HFFc6 (cell line): ENCODE measurements at regions not wholly inside any gene's neighbourhood (a gene's known extent, or its start where the extent isn't known, plus 50 kb on each side); places are given as distances from the start of the nearest gene placed in this dataset.

ENCODE experiments used
- DNase-seq: peaks from one replicate; pipeline ENCODE4 v3.0.0-alpha.2; 2018
- H3K27ac Mint-ChIP-seq: 2 replicates; pipeline ENCODE4 v1.8.0; 2020; ENCODE audit warnings: mild to moderate bottlenecking, mixed read lengths
- H3K27me3 Mint-ChIP-seq: 2 replicates; pipeline ENCODE4 v1.8.0; 2021; ENCODE audit warnings: mild to moderate bottlenecking, moderate library complexity, mixed read lengths; ENCODE audit not compliant: insufficient read depth
- H3K36me3 Mint-ChIP-seq: 2 replicates; pipeline ENCODE4 v1.8.0; 2021; ENCODE audit warnings: low read depth, mixed read lengths
- H3K4me1 Mint-ChIP-seq: 2 replicates; pipeline ENCODE4 v1.8.0; 2020; ENCODE audit warnings: low read depth, mixed read lengths
- H3K4me3 Mint-ChIP-seq: 2 replicates; pipeline ENCODE4 v1.8.0; 2020; ENCODE audit warnings: mild to moderate bottlenecking, moderate library complexity, mixed read lengths
- H3K9me3 Mint-ChIP-seq: 2 replicates; pipeline ENCODE4 v1.8.0; 2020; ENCODE audit warnings: mild to moderate bottlenecking, mixed read lengths
- CTCF ChIP-seq: fragments of 200-600 bp; sonication (generic); IDR thresholded peaks from 2 replicates; pipeline ENCODE4 v1.5.0; 2021; ENCODE audit warnings: antibody characterized with exemption, mild to moderate bottlenecking

GRCh38 chr9:136596217-136596616 is 50.4 kb upstream of the NOTCH1 start:
- Mint-ChIP-seq H3K27me3 (peaks cover 18% of the 10 kb centered on the region), H3K4me1 (no peaks in the 10 kb centered on the region; the same call in 1 of the 2 replicates), H3K36me3 (peaks cover 5% of the 10 kb centered on the region; the same call in 1 of the 2 replicates), H3K9me3 (peaks cover 7% of the 10 kb centered on the region), H3K27ac (no peak overlapping the region), H3K4me3 (no peak overlapping the region)
- no peak for TF ChIP-seq CTCF
- DNase-seq: no peak

- Mint-ChIP-seq H3K4me3 (no peak overlapping the region), H3K9me3 (peaks cover 2% of the 10 kb centered on the region; the same call in 1 of the 2 replicates), H3K36me3 (peaks cover under 1% of the 10 kb centered on the region; the same call in 1 of the 2 replicates), H3K27me3 (peaks cover 22% of the 10 kb centered on the region), H3K4me1 (no peaks in the 10 kb centered on the region; the same call in 1 of the 2 replicates), H3K27ac (no peak overlapping the region)
- TF ChIP-seq CTCF: no peak
- no peak for DNase-seq
These were observed 49.7 kb upstream of the NOTCH1 start for GRCh38 chr9:136595245-136596153.
